Keratinocyte (primary cell): ENCODE measurements at regions not wholly inside any gene's neighbourhood (a gene's known extent, or its start where the extent isn't known, plus 50 kb on each side); places are given as distances from the start of the nearest gene placed in this dataset.

Experiments
- DNase-seq: peaks from one replicate; pipeline ENCODE4 v3.0.0-alpha.2; 2011; ENCODE audit warnings: low read depth, missing footprints, low spot score
- FAIRE-seq: peaks from 2 replicates; lab custom pipeline; 2011; peaks lifted over from hg19 to GRCh38; lab: Jason Lieb, UNC
- H2AFZ ChIP-seq: 2 replicates; pipeline ENCODE4 v1.6.0; 2012; ENCODE audit warnings: low read length, control low read depth, inconsistent platforms; ENCODE audit not compliant: control insufficient read depth
- H3K27ac ChIP-seq: 2 replicates; pipeline ENCODE4 v1.5.1; 2011; ENCODE audit warnings: low read length; ENCODE audit not compliant: control insufficient read depth, insufficient read depth
- H3K27me3 ChIP-seq: 3 replicates; pipeline ENCODE4 v1.6.0; 2011; ENCODE audit warnings: low read length; ENCODE audit not compliant: control insufficient read depth, insufficient read depth; ENCODE audit errors: extremely low read depth
- H3K36me3 ChIP-seq, 2 experiments: 2 replicates in 1 of 2; 3 replicates in 1 of 2; pipeline ENCODE4 v1.5.1; 2011; ENCODE audit warnings: low read length in 2 of 2, mild to moderate bottlenecking in 1 of 2; ENCODE audit not compliant: control insufficient read depth in 2 of 2, insufficient read depth in 2 of 2; ENCODE audit errors: extremely low read depth in 1 of 2
- H3K4me1 ChIP-seq: 3 replicates; pipeline ENCODE4 v1.5.1; 2011; ENCODE audit warnings: low read length; ENCODE audit not compliant: control insufficient read depth, insufficient read depth; ENCODE audit errors: extremely low read depth
- H3K4me2 ChIP-seq: 3 replicates; pipeline ENCODE4 v1.6.0; 2011; ENCODE audit warnings: low read depth, low read length; ENCODE audit not compliant: control insufficient read depth, insufficient read depth; ENCODE audit errors: extremely low read depth
- H3K4me3 ChIP-seq, 3 experiments: fragments of 200-600 bp in 1 of 3; sonication (generic) in 1 of 3; 2 replicates in 2 of 3; 3 replicates in 1 of 3; pipeline ENCODE4 v1.5.1; 2011 to 2016; ENCODE audit warnings: low read length in 3 of 3, mild to moderate bottlenecking in 3 of 3, control low read depth in 2 of 3, inconsistent platforms in 1 of 3, low read depth in 1 of 3, mixed read lengths in 1 of 3, mixed run types in 1 of 3, moderate library complexity in 1 of 3; ENCODE audit not compliant: control insufficient read depth in 2 of 3, insufficient read depth in 2 of 3; ENCODE audit errors: extremely low read depth in 1 of 3
- H3K79me2 ChIP-seq: 2 replicates; pipeline ENCODE4 v1.6.0; 2012; ENCODE audit warnings: low read length; ENCODE audit not compliant: control insufficient read depth, insufficient read depth
- H3K9ac ChIP-seq: 3 replicates; pipeline ENCODE4 v1.6.0; 2011; ENCODE audit warnings: low read length; ENCODE audit not compliant: control insufficient read depth, insufficient read depth; ENCODE audit errors: extremely low read depth
- H3K9me1 ChIP-seq: 3 replicates; pipeline ENCODE4 v1.6.0; 2011; ENCODE audit warnings: low read length; ENCODE audit not compliant: control insufficient read depth, insufficient read depth; ENCODE audit errors: extremely low read depth
- H3K9me3 ChIP-seq: 2 replicates; pipeline ENCODE4 v1.5.1; 2012; ENCODE audit warnings: low read depth, low read length; ENCODE audit not compliant: control insufficient read depth
- H4K20me1 ChIP-seq: 3 replicates; pipeline ENCODE4 v1.6.0; 2011; ENCODE audit warnings: low read length; ENCODE audit not compliant: control insufficient read depth, insufficient read depth; ENCODE audit errors: extremely low read depth
- EZH2 ChIP-seq: IDR thresholded peaks from one replicate; pipeline ENCODE4 v1.6.1; 2012; ENCODE audit warnings: inconsistent platforms, mild to moderate bottlenecking, low read length, moderate library complexity
- dilution Hi-C: fragments of 300-500 bp; cut with MboI; formaldehyde crosslinking; loops from one replicate; pipeline ENCODE4 v1.7.0; 2020; ENCODE audit warnings: low sequenced_read_pairs; ENCODE audit not compliant: extremely low pct_ligation_motif_present
- TF ChIP-seq, protein P1 (sequence below), 3 experiments: IDR thresholded peaks in 1 of 3; conservative IDR thresholded peaks in 1 of 3; optimal IDR thresholded peaks in 1 of 3; 2 replicates in 2 of 3; 3 replicates in 1 of 3; pipeline versions ENCODE3 to v1.5.1; 2011; ENCODE audit warnings: low read length in 3 of 3, mild to moderate bottlenecking in 3 of 3, moderate library complexity in 2 of 3, control low read depth in 1 of 3, inconsistent platforms in 1 of 3; ENCODE audit not compliant: insufficient read depth in 2 of 3; ENCODE audit errors: extremely low read depth in 1 of 3

DNA sequence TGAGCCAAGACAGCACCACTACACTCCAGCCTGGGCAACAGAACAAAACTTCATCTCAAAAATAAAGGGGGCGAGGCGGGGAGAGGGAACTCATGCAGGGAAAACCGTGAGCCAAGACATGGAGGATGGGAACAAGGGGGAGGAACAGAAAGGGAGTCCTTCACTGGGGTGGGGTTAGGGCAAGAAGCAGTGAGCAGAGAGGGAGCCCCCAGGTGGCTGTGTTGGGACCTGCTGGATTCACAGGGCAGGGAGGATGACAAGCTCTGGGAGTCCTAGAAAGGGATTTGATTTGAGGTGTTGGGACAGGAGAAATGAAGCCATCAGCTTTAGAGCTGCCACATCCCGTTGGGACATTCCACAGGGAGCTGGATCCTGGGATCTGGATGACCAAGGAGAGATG lies 90.6 kb upstream of the TOP1 start:
- Histone ChIP-seq H3K27me3 (no peaks in the 10 kb centered on the region), H3K4me3 (no peak overlapping the region), H3K27ac (no peak overlapping the region), H2AFZ (no peak overlapping the region), H3K9ac (no peak overlapping the region), H3K4me2 (no peak overlapping the region), H3K4me1 (no peaks in the 10 kb centered on the region), H3K36me3 (no peaks in the 10 kb centered on the region), H4K20me1 (no peaks in the 10 kb centered on the region), H3K79me2 (no peaks in the 10 kb centered on the region), H3K9me1 (no peaks in the 10 kb centered on the region), H3K9me3 (no peaks in the 10 kb centered on the region)
- DNase-seq: no peak
- dilution Hi-C loops: loop anchor here (25.0 kb wide), 1 partner anchor 201 kb away; no protein-coding TSS in a partner anchor
- TF ChIP-seq, protein P1, sequence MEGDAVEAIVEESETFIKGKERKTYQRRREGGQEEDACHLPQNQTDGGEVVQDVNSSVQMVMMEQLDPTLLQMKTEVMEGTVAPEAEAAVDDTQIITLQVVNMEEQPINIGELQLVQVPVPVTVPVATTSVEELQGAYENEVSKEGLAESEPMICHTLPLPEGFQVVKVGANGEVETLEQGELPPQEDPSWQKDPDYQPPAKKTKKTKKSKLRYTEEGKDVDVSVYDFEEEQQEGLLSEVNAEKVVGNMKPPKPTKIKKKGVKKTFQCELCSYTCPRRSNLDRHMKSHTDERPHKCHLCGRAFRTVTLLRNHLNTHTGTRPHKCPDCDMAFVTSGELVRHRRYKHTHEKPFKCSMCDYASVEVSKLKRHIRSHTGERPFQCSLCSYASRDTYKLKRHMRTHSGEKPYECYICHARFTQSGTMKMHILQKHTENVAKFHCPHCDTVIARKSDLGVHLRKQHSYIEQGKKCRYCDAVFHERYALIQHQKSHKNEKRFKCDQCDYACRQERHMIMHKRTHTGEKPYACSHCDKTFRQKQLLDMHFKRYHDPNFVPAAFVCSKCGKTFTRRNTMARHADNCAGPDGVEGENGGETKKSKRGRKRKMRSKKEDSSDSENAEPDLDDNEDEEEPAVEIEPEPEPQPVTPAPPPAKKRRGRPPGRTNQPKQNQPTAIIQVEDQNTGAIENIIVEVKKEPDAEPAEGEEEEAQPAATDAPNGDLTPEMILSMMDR (optimal IDR thresholded peaks at IDR 0.05 in 1 of 3, IDR thresholded peaks at IDR 0.05 in 1 of 3, conservative IDR thresholded peaks at IDR 0.05 in 1 of 3; ENCODE audit: extremely low read depth in 1 of 3, insufficient read depth in 2 of 3, low read length in 3 of 3): peak in 2 of 3 experiments; percentile 37 to 38
- TF ChIP-seq EZH2: no peak
- FAIRE-seq: no peak

DNA sequence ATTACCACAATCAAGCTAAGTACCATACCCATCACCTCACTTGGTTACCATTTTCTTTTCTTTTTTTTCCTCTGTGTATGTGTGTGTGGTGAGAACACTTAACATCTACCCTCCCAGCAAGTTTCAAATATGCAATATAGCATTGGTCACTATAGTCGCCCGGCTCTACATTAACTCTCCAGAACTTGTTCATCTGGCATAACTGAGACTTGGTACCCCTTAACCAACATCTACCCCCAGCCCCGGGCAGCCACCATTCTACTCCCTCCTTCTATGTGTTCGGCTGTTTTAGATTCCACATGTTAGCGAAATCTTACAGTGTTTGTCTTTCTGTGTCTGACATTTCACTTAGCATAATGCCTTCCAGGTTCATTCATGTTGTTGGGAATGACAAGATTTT lies 89.0 kb upstream of the TOP1 start:
- H3K9ac ChIP-seq: no peak overlapping the region

More for the DNA sequence above, 89.0 kb upstream of the TOP1 start:
- DNase-seq (no peak), FAIRE-seq (no peak)
- dilution Hi-C loops: loop anchor here (25.0 kb wide), 1 partner anchor 202 kb away; no protein-coding TSS in a partner anchor
- no peak overlapping the region for H3K27ac ChIP-seq
- H3K9me1 ChIP-seq: no peaks in the 10 kb centered on the region
- no peaks in the 10 kb centered on the region for H3K79me2 ChIP-seq
- H3K27me3 ChIP-seq: no peaks in the 10 kb centered on the region
- H3K4me3 ChIP-seq: no peak overlapping the region
- H2AFZ ChIP-seq: no peak overlapping the region
- H3K4me1 ChIP-seq: no peaks in the 10 kb centered on the region
- H3K4me2 ChIP-seq: no peak overlapping the region
- H3K36me3 ChIP-seq: no peaks in the 10 kb centered on the region
- no peaks in the 10 kb centered on the region for H4K20me1 ChIP-seq
- TF ChIP-seq EZH2: no peak
- TF ChIP-seq, protein P1 (optimal IDR thresholded peaks at IDR 0.05 in 1 of 3, IDR thresholded peaks at IDR 0.05 in 1 of 3, conservative IDR thresholded peaks at IDR 0.05 in 1 of 3; ENCODE audit: extremely low read depth in 1 of 3, insufficient read depth in 2 of 3, low read length in 3 of 3): no peak
- no peaks in the 10 kb centered on the region for H3K9me3 ChIP-seq
